Islet of Langerhans (tissue), 1 donor: ENCODE measurements at regions not wholly inside any gene's neighbourhood (a gene's known extent, or its start where the extent isn't known, plus 50 kb on each side); places are given as distances from the start of the nearest gene placed in this dataset.
"Not testable (repeated sequence)": the region's sequence is repeated elsewhere in the genome, so short reads cannot be mapped to it uniquely, and the experiment has no call there.

Experiments
- FAIRE-seq: peaks from one replicate; lab custom pipeline; 2011; peaks lifted over from hg19 to GRCh38; lab: Jason Lieb, UNC

DNA sequence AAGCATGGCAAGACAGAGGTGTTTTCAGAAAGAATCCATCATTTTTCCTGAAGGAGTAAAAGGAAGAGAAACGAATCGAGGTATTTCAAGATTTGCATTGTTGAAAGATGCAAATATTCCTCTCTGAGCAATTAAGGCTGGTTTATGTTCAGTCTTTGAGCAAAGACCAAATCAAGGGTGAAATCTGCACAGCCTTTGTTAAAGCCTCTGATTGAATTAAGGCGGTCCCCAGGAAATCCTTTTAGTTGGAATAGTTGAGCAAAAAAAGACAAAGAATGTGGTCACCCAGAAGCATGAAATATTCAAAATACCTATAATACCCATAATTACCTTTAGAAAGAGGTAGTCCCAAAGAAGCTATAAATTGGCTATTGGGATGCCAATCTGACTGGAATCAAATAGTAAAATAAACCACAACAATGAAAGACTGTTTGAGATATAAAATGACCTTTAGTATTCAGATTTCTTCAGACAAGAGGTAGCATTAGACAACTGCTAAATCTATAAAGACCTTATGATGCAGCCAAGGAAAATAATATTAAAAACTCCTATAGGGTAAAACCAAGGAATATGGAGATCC, 1218.1 kb downstream of the ROBO2 start:
- FAIRE-seq, result no peak

- FAIRE-seq, result no peak
These were observed 1218.9 kb downstream of the ROBO2 start for GRCh38 chr3:78258798-78259197.

GRCh38 chr3:78260388-78260787, 1220.5 kb downstream of the ROBO2 start:
- FAIRE-seq, result no peak

GRCh38 chr3:78266550-78266949, 1226.7 kb downstream of the ROBO2 start:
- FAIRE-seq, result not testable (repeated sequence)

GRCh38 chr3:78267235-78267634, 1227.3 kb downstream of the ROBO2 start:
- no peak for FAIRE-seq

GRCh38 chr3:78268087-78268486, 1228.2 kb downstream of the ROBO2 start:
- no peak for FAIRE-seq

GRCh38 chr3:78268716-78269668, 1229.1 kb downstream of the ROBO2 start:
- no peak for FAIRE-seq

DNA sequence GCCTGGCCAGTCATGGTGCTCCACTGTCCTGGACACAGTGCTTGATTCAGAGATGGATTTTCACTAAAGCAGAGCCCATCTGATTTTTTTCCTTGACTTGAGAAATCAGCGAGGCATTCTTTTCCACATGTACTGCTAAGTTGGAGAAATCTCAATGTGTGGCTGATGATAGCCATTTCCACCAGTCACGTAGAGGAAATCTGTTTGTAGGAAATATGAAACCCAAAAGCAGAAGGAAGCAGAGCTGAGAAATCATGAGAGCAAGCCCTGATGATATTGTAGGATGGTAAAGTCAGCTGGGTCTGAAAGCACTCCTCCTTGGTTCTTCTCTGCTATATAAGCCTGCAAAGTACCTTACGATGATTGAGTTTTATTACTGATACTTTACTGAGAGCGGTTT, 1233.4 kb downstream of the ROBO2 start:
- no peak for FAIRE-seq

DNA sequence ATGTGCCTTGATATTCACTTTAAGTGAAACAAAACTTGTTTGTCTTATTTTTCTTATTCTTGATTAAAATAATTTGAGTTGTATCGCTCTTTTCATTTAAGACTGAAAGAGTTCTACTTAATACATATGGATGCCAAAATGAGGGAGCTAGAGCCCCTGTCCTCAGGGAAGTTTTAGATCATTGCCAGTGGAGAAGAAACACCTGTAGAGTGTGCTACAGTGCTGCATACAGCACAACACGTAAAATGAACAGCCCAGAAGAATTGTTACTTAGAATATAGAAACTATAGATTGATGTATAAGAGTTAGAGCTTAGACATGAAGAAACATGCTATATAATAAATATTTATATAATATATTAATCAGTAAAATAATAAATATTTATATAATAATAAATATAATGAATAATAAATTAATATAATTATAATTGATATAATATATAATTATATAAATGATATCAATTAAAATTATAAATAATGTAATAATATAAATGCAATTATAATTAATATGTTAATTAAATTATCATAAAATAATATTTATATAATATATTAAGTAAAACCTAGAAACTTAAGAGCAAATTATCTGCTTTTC, 1234.7 kb downstream of the ROBO2 start:
- no peak for FAIRE-seq

- no peak for FAIRE-seq
These were observed 1235.5 kb downstream of the ROBO2 start for GRCh38 chr3:78275420-78275852.

- FAIRE-seq, result no peak
These were observed 1237.3 kb downstream of the ROBO2 start for GRCh38 chr3:78277220-78277619.

DNA sequence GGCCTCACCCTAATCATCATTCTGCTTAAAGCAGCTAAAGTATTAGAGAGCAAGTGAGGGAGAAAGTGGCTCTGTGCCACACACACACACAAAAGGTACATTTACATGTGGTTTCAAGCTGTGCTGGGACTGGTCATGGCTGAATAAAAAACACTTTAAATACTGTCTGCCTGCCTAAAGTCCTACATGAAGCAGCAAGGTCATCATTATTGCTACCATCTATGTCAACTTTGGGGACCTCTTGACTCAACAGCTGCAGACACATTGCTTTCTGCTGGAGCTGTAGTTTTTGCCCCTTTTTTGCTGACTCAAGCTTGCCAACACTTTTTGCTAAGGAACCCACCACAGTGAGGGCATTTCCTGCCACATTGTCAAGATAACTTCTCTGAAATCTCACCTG, 1237.9 kb downstream of the ROBO2 start:
- FAIRE-seq, result no peak

- peak; percentile 5 for FAIRE-seq
These were observed 1239.2 kb downstream of the ROBO2 start for GRCh38 chr3:78279091-78279490.

DNA sequence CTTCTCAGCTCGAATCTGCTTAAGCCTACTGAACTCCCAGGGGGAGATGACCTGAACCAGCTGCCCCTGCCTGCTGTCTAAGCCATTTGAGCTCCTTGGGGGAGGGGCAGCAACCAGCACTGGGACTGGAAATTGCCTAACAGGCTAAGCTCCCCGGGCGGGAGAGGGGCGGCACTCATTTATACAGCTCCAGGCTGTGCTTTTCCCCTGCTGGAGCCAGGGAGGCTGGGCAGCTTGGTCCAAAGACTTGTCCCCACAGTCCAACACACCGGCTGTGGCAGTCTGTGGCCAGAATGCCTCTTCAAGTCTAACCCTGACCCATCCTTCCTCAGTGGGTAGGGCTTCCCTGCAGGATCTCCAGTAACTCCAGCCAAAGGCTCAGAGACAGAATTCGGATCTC, 1241.5 kb downstream of the ROBO2 start:
- no peak for FAIRE-seq

- FAIRE-seq, result no peak
These were observed 1244.1 kb downstream of the ROBO2 start for GRCh38 chr3:78283994-78284393.

DNA sequence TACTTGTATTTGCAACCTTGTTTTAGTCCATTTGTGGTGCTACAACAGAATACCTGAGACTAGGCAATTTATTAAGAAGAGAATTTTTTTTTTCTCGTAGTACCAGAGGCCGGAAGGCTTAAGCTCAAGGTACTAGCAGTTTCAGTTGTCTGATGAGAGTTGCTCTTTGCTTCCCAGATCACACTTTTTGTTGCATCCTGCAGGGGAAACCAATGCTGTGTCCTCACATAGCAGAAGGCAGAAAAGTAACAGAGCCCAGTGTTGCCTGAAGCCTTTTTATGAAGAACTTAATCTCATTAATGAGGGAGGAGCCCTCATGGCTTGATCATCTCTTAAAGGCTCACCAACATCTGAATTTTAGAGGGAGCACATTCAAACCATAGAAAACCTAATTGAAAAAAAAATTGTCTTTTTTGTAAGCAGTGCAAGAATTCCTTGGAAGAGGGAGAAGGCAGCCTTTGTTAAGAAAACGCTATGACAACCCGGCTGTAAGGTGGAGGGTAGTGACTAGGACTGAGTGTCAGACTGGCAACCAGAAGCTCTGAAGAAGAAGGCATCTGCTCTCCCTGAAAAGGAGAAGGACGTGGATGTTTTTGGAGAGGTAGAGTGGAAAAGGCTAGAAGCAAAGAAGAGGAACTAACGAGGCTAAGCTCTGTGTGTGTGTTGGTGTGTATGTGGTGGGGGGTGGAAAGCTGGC, 1245.3 kb downstream of the ROBO2 start:
- FAIRE-seq, result no peak

GRCh38 chr3:78287085-78287484, 1247.2 kb downstream of the ROBO2 start:
- FAIRE-seq, result no peak

DNA sequence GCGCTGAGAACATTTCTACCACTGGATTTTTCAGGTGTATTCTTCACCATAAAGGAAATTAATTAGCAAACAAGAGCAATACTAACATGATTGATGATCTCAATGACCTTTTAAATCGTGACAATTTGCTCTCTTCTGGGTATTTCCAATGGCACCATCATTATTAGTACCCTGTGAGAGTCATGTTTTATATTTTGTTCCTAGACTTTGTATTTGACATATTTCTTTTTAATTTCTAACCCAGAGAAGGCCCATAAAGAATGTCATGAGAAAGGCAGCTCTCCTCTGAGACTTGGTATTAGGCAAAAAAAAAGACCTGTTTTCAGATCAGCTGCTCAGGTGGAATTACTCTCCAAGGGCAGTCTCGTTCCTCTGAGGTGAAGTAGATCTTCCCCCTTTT, 1253.4 kb downstream of the ROBO2 start:
- FAIRE-seq, result no peak

DNA sequence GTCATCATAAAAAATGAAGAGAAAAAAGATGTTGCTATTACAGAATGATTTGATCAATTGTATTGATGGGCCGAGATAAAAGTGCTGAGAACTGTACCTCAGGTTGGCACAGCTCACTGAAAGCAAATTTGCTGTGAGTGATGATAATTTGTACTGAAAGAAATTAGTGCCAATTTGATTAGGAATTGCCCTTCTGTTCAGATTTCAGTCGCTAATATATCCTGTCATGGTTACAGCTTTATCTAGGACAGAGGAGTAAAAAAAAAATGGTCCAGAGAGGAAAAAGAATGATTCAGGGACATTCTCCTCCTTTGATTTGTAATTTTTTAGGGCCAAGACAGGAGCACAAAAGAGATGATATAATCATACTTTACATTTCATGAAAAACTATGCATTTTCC, 1264.2 kb downstream of the ROBO2 start:
- FAIRE-seq, result no peak

GRCh38 chr3:78312851-78313250, 1273.0 kb downstream of the ROBO2 start:
- FAIRE-seq, result no peak

GRCh38 chr3:78313332-78313731, 1273.4 kb downstream of the ROBO2 start:
- FAIRE-seq, result no peak

DNA sequence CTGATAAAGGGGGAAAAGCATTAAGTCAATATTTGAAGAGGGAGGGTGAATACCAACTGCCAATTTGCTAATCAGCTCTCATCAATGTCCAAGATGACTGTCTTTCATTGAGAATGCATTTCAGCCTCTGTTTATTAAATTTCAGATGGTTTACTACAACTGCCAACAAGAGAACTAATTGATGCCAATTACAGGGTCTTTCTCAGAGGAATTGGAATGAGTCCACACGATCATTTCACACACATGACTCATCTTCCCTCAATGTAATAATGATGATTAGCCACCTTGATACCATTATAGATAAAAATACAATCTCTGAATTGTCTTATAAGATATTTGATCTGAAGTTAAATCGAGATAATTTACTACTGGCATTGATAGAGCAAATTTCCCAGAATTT, 1274.4 kb downstream of the ROBO2 start:
- peak; percentile 45 for FAIRE-seq

- FAIRE-seq, result no peak
These were observed 1277.9 kb downstream of the ROBO2 start for GRCh38 chr3:78317774-78318173.
